Activated CD8-positive, alpha-beta T cell treated with anti-CD3 and anti-CD28 coated beads, Interleukin-2, amount 10 ng/mL, durations not matched to agents 7 days and 5 days (primary cell): ENCODE measurements at regions not wholly inside any gene's neighbourhood (a gene's known extent, or its start where the extent isn't known, plus 50 kb on each side); places are given as distances from the start of the nearest gene placed in this dataset.

Experiments used
- ATAC-seq: fragments of 150-1000 bp; cut with Tn5 transposase; one replicate; pipeline ENCODE4 v1.10.0; 2021; ENCODE audit warnings: moderate library complexity
- CTCF ChIA-PET: fragments of 350-600 bp; sonication (Branson Sonifier 250); formaldehyde crosslinking; loops from one replicate; lab custom pipeline; 2021; ENCODE audit warnings: antibody characterized with exemption; lab: Charles Lee
- POLR2A ChIA-PET: fragments of 350-600 bp; sonication (Branson Sonifier 250); formaldehyde crosslinking; loops from one replicate; lab custom pipeline; 2021; ENCODE audit warnings: antibody characterized with exemption; lab: Charles Lee
- DNase-seq: peaks from one replicate; pipeline ENCODE4 v3.0.0-alpha.2; 2020
- H3K27ac Mint-ChIP-seq: one replicate; pipeline ENCODE4 v1.8.0; 2021; ENCODE audit warnings: mild to moderate bottlenecking, mixed read lengths
- H3K27me3 Mint-ChIP-seq: one replicate; pipeline ENCODE4 v1.8.0; 2021; ENCODE audit warnings: low read depth, mixed read lengths
- H3K36me3 Mint-ChIP-seq: one replicate; pipeline ENCODE4 v1.8.0; 2021; ENCODE audit warnings: low read depth, mixed read lengths
- H3K4me1 Mint-ChIP-seq: one replicate; pipeline ENCODE4 v1.8.0; 2021; ENCODE audit warnings: low read depth, mixed read lengths
- H3K4me3 Mint-ChIP-seq: one replicate; pipeline ENCODE4 v1.8.0; 2021; ENCODE audit warnings: mild to moderate bottlenecking, mixed read lengths
- H3K9me3 Mint-ChIP-seq: one replicate; pipeline ENCODE4 v1.8.0; 2022; ENCODE audit warnings: mixed read lengths; ENCODE audit not compliant: insufficient read depth

GRCh38 chr14:53879747-53880146 lies 76.9 kb downstream of the BMP4 start:
- Mint-ChIP-seq H3K27ac (no peak overlapping the region), H3K36me3 (no peaks in the 10 kb centered on the region), H3K27me3 (no peaks in the 10 kb centered on the region), H3K4me1 (no peaks in the 10 kb centered on the region), H3K9me3 (peaks cover 4% of the 10 kb centered on the region), H3K4me3 (no peak overlapping the region)
- DNase-seq: no peak
- POLR2A ChIA-PET: no interaction called here
- no peak for ATAC-seq
- CTCF ChIA-PET: no interaction called here

GRCh38 chr14:53879022-53879686 lies 77.5 kb downstream of the BMP4 start:
- Mint-ChIP-seq H3K36me3 (no peaks in the 10 kb centered on the region), H3K9me3 (peaks cover 4% of the 10 kb centered on the region), H3K27me3 (no peaks in the 10 kb centered on the region), H3K27ac (no peak overlapping the region), H3K4me3 (no peak overlapping the region), H3K4me1 (no peaks in the 10 kb centered on the region)
- ChIA-PET POLR2A (no interaction called here), CTCF (no interaction called here)
- DNase-seq (no peak), ATAC-seq (no peak)

DNA sequence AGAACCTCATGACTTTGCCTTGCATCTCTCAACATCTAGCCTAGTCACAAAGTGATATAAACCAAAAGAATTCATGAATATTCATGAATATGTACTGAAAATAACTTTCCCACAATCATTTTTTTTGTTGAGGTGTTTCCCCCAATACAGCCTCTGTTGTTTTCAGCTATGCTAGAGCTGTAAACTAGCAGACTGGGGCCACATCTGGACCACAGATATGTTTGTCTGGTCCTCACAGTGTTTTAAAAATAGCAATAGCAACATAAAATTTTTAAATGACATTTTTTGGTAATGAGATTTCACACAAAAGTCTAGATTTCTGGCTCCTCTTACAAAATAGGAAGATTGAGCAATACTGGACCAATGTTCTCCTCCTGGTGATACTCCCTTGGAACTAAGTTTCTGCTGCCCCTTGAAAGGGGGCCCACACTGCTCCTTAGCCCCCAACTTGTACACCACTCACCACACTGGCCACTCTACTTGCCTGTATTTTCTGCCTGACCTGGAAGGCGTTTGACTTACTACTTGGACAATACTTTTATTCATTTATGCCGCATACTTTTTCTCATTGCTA lies 81.2 kb downstream of the BMP4 start:
- CTCF ChIA-PET: no interaction called here
- Mint-ChIP-seq H3K4me3 (no peak overlapping the region), H3K4me1 (no peaks in the 10 kb centered on the region), H3K27ac (no peak overlapping the region), H3K27me3 (no peaks in the 10 kb centered on the region), H3K9me3 (peaks cover 4% of the 10 kb centered on the region), H3K36me3 (no peaks in the 10 kb centered on the region)
- ATAC-seq (no peak), DNase-seq (no peak)
- POLR2A ChIA-PET: no interaction called here

DNA sequence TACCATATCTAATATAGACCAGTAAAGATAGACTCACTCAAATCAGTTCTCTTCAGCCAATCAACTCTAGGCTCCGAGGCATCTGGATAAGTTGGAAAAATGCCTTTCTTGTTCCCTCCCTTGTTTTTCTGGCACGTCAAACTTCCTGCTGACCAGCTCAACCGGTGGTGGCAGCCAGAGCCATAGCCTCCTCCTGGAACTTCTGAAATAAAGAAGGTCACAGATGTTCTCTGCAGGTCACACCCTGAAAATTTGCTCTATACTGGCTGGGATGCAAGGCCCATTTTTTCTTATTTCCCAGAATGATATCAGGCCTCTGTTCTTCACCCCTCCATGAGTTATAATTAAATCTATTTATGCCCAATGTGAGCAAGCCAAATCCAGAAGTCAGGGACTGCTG lies 81.9 kb downstream of the BMP4 start:
- Mint-ChIP-seq H3K27me3 (no peaks in the 10 kb centered on the region), H3K4me3 (no peak overlapping the region), H3K4me1 (no peaks in the 10 kb centered on the region), H3K36me3 (no peaks in the 10 kb centered on the region), H3K9me3 (peaks cover 4% of the 10 kb centered on the region), H3K27ac (no peak overlapping the region)
- POLR2A ChIA-PET: no interaction called here
- no peak for DNase-seq
- CTCF ChIA-PET: no interaction called here
- ATAC-seq: no peak

GRCh38 chr14:53872681-53873089 lies 83.9 kb downstream of the BMP4 start:
- no peak overlapping the region for H3K27ac Mint-ChIP-seq
- H3K36me3 Mint-ChIP-seq: no peaks in the 10 kb centered on the region
- H3K9me3 Mint-ChIP-seq: peaks cover 4% of the 10 kb centered on the region
- DNase-seq: no peak
- no peaks in the 10 kb centered on the region for H3K27me3 Mint-ChIP-seq
- ATAC-seq: no peak
- CTCF ChIA-PET: no interaction called here
- POLR2A ChIA-PET: no interaction called here
- no peaks in the 10 kb centered on the region for H3K4me1 Mint-ChIP-seq
- H3K4me3 Mint-ChIP-seq: no peak overlapping the region

- no peaks in the 10 kb centered on the region for H3K36me3 Mint-ChIP-seq
- no peaks in the 10 kb centered on the region for H3K4me1 Mint-ChIP-seq
- H3K27ac Mint-ChIP-seq: no peak overlapping the region
- peaks cover 4% of the 10 kb centered on the region for H3K9me3 Mint-ChIP-seq
- POLR2A ChIA-PET: interaction anchor here (0.6 kb wide), 1 partner anchor 146 kb away, joined by 3 read pairs; no protein-coding TSS in a partner anchor
- CTCF ChIA-PET: no interaction called here
- DNase-seq (no peak), ATAC-seq (no peak)
- H3K4me3 Mint-ChIP-seq: no peak overlapping the region
- no peaks in the 10 kb centered on the region for H3K27me3 Mint-ChIP-seq
Measured at GRCh38 chr14:53871951-53872350, 84.7 kb downstream of the BMP4 start.

DNA sequence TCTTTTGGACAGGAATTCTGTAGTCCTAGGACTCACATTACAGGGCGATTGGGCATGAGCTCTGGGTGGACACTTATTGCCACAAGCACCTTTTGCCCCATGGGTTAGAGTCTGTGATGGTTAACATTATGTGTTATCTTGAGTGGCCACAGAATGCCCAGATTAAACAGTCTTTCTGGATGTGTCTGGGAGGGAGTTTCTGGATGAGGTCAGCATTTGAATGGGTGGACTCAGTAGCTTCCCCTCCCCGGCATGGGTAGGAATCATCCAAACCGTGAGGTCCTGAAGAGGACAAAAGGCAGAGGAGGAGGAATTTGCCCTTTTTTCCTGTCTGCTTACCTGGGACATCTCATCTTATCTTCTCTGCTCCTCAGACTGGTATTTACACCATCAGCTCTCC lies 85.6 kb downstream of the BMP4 start:
- CTCF ChIA-PET: no interaction called here
- Mint-ChIP-seq H3K9me3 (no peaks in the 10 kb centered on the region), H3K27me3 (no peaks in the 10 kb centered on the region), H3K36me3 (no peaks in the 10 kb centered on the region), H3K4me1 (no peaks in the 10 kb centered on the region), H3K4me3 (no peak overlapping the region), H3K27ac (no peak overlapping the region)
- no peak for DNase-seq
- POLR2A ChIA-PET: no interaction called here
- ATAC-seq: no peak

DNA sequence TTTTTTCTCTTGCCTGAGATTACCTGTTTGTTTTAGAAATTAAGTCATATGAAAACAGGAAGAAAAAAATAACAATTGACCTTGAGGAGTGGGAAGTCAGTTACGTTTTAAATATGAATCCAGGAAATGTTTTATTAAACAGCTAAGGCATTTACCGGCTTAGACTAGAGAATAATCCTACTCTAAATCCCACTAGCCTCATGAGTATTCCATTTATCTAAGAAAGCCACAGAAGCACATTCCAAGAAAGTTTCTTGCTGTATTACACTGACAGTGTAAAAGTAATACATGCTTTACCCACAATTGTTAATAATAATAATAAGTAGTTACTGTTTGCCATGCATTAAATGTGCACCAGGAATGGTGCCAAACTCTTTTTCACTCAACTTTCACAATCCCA lies 90.9 kb downstream of the BMP4 start:
- H3K4me1 Mint-ChIP-seq: no peaks in the 10 kb centered on the region
- no peak for DNase-seq
- H3K27me3 Mint-ChIP-seq: no peaks in the 10 kb centered on the region
- ChIA-PET POLR2A (no interaction called here), CTCF (no interaction called here)
- no peak overlapping the region for H3K27ac Mint-ChIP-seq
- no peaks in the 10 kb centered on the region for H3K9me3 Mint-ChIP-seq
- ATAC-seq: no peak
- H3K4me3 Mint-ChIP-seq: no peak overlapping the region
- H3K36me3 Mint-ChIP-seq: no peaks in the 10 kb centered on the region

DNA sequence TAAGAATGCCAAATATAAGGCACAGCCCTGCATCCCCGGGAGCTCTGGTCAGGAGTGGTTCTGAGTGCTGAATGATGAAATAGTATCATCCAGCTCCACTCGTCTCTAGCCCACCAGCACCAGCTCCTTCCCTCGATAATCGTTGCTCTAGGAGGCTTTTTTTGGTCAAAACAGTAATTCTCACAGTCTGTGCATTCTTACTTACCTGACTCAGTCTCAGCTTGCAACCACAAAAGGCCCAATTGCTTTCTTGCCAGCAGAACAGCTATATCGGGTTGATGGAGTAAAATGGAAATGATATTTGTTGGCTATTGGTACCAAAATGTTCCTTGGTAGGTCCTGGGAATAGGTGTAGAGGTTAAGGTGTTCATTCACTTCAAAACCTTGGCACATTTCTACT lies 94.8 kb downstream of the BMP4 start:
- Mint-ChIP-seq H3K4me1 (no peaks in the 10 kb centered on the region), H3K36me3 (no peaks in the 10 kb centered on the region), H3K27me3 (no peaks in the 10 kb centered on the region), H3K9me3 (no peaks in the 10 kb centered on the region), H3K4me3 (no peak overlapping the region), H3K27ac (no peak overlapping the region)
- no peak for DNase-seq
- ATAC-seq: no peak
- ChIA-PET POLR2A (no interaction called here), CTCF (no interaction called here)

DNA sequence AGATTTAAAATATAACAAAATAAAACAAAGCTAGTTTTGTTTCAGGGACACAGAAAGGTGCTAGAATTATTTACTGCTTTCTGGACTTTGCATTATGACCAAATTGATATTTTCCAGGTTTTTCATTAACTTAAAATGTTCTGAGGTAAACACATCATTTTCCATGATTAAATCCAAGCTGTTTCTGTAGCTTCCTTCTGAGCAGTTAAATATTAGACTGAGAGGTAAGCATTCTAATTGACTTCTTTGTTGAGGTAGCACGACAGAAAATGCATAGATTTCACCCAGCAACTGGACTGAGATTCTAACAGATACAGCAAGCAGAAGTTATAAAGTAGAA lies 98.3 kb downstream of the BMP4 start:
- Mint-ChIP-seq H3K4me3 (no peak overlapping the region), H3K9me3 (no peaks in the 10 kb centered on the region), H3K27me3 (no peaks in the 10 kb centered on the region), H3K36me3 (no peaks in the 10 kb centered on the region), H3K4me1 (no peaks in the 10 kb centered on the region), H3K27ac (no peak overlapping the region)
- ATAC-seq (no peak), DNase-seq (no peak)
- POLR2A ChIA-PET: no interaction called here
- CTCF ChIA-PET: no interaction called here

DNA sequence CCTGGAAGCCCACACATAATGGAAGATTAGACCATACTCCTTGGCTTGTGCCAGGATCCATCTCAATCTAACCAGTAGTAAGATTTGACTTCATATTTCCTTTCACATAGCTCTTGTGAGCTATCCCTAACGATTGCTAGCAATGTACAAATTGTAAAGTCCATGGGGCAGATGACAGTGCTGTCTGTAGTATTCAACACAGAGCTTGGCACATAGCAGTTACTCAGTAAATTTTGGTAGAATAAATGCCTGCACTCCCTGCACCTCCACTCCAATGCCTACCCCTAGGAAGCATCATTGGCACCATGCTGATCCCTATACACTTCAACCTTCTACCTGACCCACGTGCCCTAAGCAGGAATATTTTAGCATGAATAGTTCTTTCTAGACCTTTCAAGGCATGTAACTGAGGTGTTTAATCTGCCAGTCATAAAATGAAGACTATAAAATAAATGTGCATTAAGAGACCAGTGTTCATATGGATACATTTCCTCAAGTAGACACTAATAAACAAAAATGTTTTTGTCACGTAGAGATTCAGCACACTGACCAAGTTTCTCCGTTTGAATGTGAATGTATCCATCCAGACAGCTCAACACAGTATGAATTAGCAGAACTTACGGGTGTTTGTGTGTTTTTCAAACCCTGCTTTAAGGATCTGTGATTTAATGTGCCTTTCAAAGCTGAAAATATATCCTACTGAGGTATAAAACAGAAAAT lies 98.8 kb downstream of the BMP4 start:
- ChIA-PET POLR2A (no interaction called here), CTCF (no interaction called here)

DNA sequence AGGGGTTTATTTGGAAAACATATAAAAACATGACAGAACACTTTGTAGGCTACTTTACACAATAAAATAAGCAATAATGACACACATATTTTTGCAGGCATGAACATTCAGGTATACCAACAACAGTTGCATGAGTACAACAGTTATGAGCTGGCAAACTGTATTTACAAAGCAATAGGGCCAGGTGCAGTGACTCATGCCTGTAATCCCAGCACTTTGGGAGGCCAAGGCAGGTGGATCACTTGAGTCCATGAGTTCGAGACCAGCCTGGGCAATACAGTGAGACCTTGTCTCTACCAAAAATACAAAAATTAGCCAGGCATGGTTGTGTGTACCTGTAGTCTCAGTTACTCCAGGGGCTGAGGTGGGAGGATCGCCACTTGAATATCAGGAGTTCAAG lies 101.1 kb downstream of the BMP4 start:
- H3K4me1 Mint-ChIP-seq: no peaks in the 10 kb centered on the region
- ChIA-PET CTCF (no interaction called here), POLR2A (no interaction called here)
- no peaks in the 10 kb centered on the region for H3K36me3 Mint-ChIP-seq
- no peak for DNase-seq
- H3K4me3 Mint-ChIP-seq: no peak overlapping the region
- no peaks in the 10 kb centered on the region for H3K9me3 Mint-ChIP-seq
- H3K27ac Mint-ChIP-seq: no peak overlapping the region
- H3K27me3 Mint-ChIP-seq: no peaks in the 10 kb centered on the region
- ATAC-seq: no peak

More for the DNA sequence above, 98.8 kb downstream of the BMP4 start:
- no peaks in the 10 kb centered on the region for H3K36me3 Mint-ChIP-seq
- H3K27ac Mint-ChIP-seq: no peak overlapping the region
- no peaks in the 10 kb centered on the region for H3K27me3 Mint-ChIP-seq
- no peaks in the 10 kb centered on the region for H3K4me1 Mint-ChIP-seq
- no peaks in the 10 kb centered on the region for H3K9me3 Mint-ChIP-seq
- DNase-seq (no peak), ATAC-seq (no peak)
- no peak overlapping the region for H3K4me3 Mint-ChIP-seq
